Mesenchymal stem cell (in vitro differentiated cells and primary cell): ENCODE measurements at regions not wholly inside any gene's neighbourhood (a gene's known extent, or its start where the extent isn't known, plus 50 kb on each side); places are given as distances from the start of the nearest gene placed in this dataset.

Source experiments
- DNase-seq: peaks from one replicate; pipeline ENCODE4 v3.0.0-alpha.2; 2013
- H2AFZ ChIP-seq: one replicate; pipeline ENCODE4 v1.6.1; 2013; ENCODE audit warnings: low read depth, mild to moderate bottlenecking, control low read depth, inconsistent platforms, low read length, moderate library complexity
- H2AK5ac ChIP-seq: 2 replicates; pipeline ENCODE4 v1.6.1; 2013; ENCODE audit warnings: low read length, moderate library complexity, mild to moderate bottlenecking, inconsistent platforms; ENCODE audit not compliant: severe bottlenecking
- H2BK120ac ChIP-seq: one replicate; pipeline ENCODE4 v1.6.1; 2013; ENCODE audit warnings: low read depth, mild to moderate bottlenecking, inconsistent platforms, low read length, moderate library complexity
- H2BK12ac ChIP-seq, 2 experiments: one replicate each; pipeline ENCODE4 v1.6.1; 2013; ENCODE audit warnings: inconsistent platforms in 2 of 2, low read length in 2 of 2, mild to moderate bottlenecking in 2 of 2, moderate library complexity in 2 of 2, control low read depth in 1 of 2
- H2BK15ac ChIP-seq: one replicate; pipeline ENCODE4 v1.6.1; 2013; ENCODE audit warnings: mild to moderate bottlenecking, low read depth, inconsistent platforms; ENCODE audit not compliant: poor library complexity, severe bottlenecking
- H2BK5ac ChIP-seq: 2 replicates; pipeline ENCODE4 v1.6.1; 2013; ENCODE audit warnings: low read depth, mild to moderate bottlenecking, low read length, control low read depth, inconsistent platforms; ENCODE audit not compliant: poor library complexity, severe bottlenecking
- H3K14ac ChIP-seq, 2 experiments: one replicate each; pipeline ENCODE4 v1.6.1; 2013; ENCODE audit warnings: inconsistent platforms in 2 of 2, low read length in 2 of 2, control low read depth in 1 of 2, mild to moderate bottlenecking in 1 of 2, moderate library complexity in 1 of 2
- H3K18ac ChIP-seq, 2 experiments: one replicate each; pipeline ENCODE4 v1.6.1; 2013; ENCODE audit warnings: inconsistent platforms in 2 of 2, low read length in 2 of 2, control low read depth in 1 of 2, low read depth in 1 of 2, mild to moderate bottlenecking in 1 of 2
- H3K23ac ChIP-seq, 2 experiments: one replicate each; pipeline ENCODE4 v1.6.1; 2013; ENCODE audit warnings: inconsistent platforms in 2 of 2, low read length in 2 of 2, mild to moderate bottlenecking in 2 of 2, moderate library complexity in 2 of 2, control low read depth in 1 of 2
- H3K27ac ChIP-seq: 2 replicates; pipeline ENCODE4 v1.5.1; 2013; ENCODE audit warnings: mild to moderate bottlenecking, moderate library complexity, low read length, control low read depth, inconsistent platforms; ENCODE audit not compliant: poor library complexity, severe bottlenecking
- H3K27me3 ChIP-seq, 2 experiments: 2 replicates each; pipeline versions ENCODE4 v1.6.1 to v1.7.0; 2013; ENCODE audit warnings: low read length in 2 of 2, mild to moderate bottlenecking in 2 of 2, moderate library complexity in 2 of 2, control low read depth in 1 of 2, inconsistent platforms in 1 of 2; ENCODE audit not compliant: control insufficient read depth in 1 of 2, insufficient read depth in 1 of 2
- H3K36me3 ChIP-seq, 2 experiments: 2 replicates each; pipeline versions ENCODE4 v1.6.1 to v1.7.0; 2013; ENCODE audit warnings: low read length in 2 of 2, control low read depth in 1 of 2, inconsistent platforms in 1 of 2, low read depth in 1 of 2, mild to moderate bottlenecking in 1 of 2; ENCODE audit not compliant: insufficient read depth in 2 of 2, control insufficient read depth in 1 of 2
- H3K4ac ChIP-seq, 2 experiments: one replicate each; pipeline ENCODE4 v1.6.1; 2013; ENCODE audit warnings: inconsistent platforms in 2 of 2, low read length in 2 of 2, mild to moderate bottlenecking in 2 of 2, moderate library complexity in 2 of 2, control low read depth in 1 of 2, low read depth in 1 of 2
- H3K4me1 ChIP-seq: 2 replicates; pipeline ENCODE4 v1.6.1; 2013; ENCODE audit warnings: low read depth, low read length, control low read depth; ENCODE audit not compliant: control insufficient read depth, insufficient read depth
- H3K4me2 ChIP-seq: 2 replicates; pipeline ENCODE4 v1.6.1; 2013; ENCODE audit warnings: low read length, mild to moderate bottlenecking, inconsistent platforms; ENCODE audit not compliant: poor library complexity, severe bottlenecking
- H3K4me3 ChIP-seq, 2 experiments: 2 replicates each; pipeline versions ENCODE4 v1.5.1 to v1.7.0; 2013; ENCODE audit warnings: low read length in 2 of 2, mild to moderate bottlenecking in 2 of 2, control low read depth in 1 of 2, low read depth in 1 of 2; ENCODE audit not compliant: insufficient read depth in 1 of 2
- H3K79me1 ChIP-seq: replicated peaks from 2 replicates; pipeline ENCODE4 v1.6.1; 2013; ENCODE audit warnings: mild to moderate bottlenecking, control low read depth, low read length, inconsistent platforms; ENCODE audit not compliant: poor library complexity, severe bottlenecking
- H3K9ac ChIP-seq: 2 replicates; pipeline ENCODE4 v1.7.0; 2013; ENCODE audit warnings: mild to moderate bottlenecking, low read length, moderate library complexity
- H3K9me3 ChIP-seq: 2 replicates; pipeline ENCODE4 v1.7.0; 2013; ENCODE audit warnings: mild to moderate bottlenecking, low read length; ENCODE audit not compliant: control insufficient read depth
- H4K8ac ChIP-seq: one replicate; pipeline ENCODE4 v1.6.1; 2013; ENCODE audit warnings: inconsistent platforms, mild to moderate bottlenecking, low read length, moderate library complexity
- H4K91ac ChIP-seq: one replicate; pipeline ENCODE4 v1.6.1; 2013; ENCODE audit warnings: mild to moderate bottlenecking, low read length, inconsistent platforms
- WGBS: methylation state at CpG from one replicate; pipeline ENCODE4 v1.1.7; 2013; ENCODE audit warnings: mixed read lengths; 5-methylcytosine and 5-hydroxymethylcytosine counted together

- no peak overlapping the region for H2AK5ac ChIP-seq
- H3K14ac ChIP-seq, result no peak overlapping the region
- no peak overlapping the region for H3K4ac ChIP-seq
- no peak overlapping the region for H2BK12ac ChIP-seq
- H4K8ac ChIP-seq, result no peak overlapping the region
- no peak overlapping the region for H3K27ac ChIP-seq
- H2BK120ac ChIP-seq, result no peak overlapping the region
- no peak overlapping the region for H3K4me2 ChIP-seq
- no peak overlapping the region for H3K9ac ChIP-seq
- no peaks in the 10 kb centered on the region for H3K4me1 ChIP-seq
- H3K23ac ChIP-seq, result no peak overlapping the region
- no peak overlapping the region for H3K18ac ChIP-seq
- H2AFZ ChIP-seq, result no peak overlapping the region
- WGBS, result 76% methylated on average over 5 of the region's 6 CpGs
- DNase-seq, result no peak
- H3K79me1 ChIP-seq, result no peaks in the 10 kb centered on the region
- H3K27me3 ChIP-seq, result peaks cover 0 to 22% of the 10 kb centered on the region in 2 experiments
- H2BK15ac ChIP-seq, result no peak overlapping the region
- H2BK5ac ChIP-seq, result no peak overlapping the region
- no peak overlapping the region for H3K4me3 ChIP-seq
- H4K91ac ChIP-seq, result no peak overlapping the region
- H3K36me3 ChIP-seq, result no peaks in the 10 kb centered on the region
- H3K9me3 ChIP-seq, result no peaks in the 10 kb centered on the region
These were observed 1386.2 kb downstream of the BRD1 start for GRCh38 chr22:48441553-48441850.

- no peak overlapping the region for H3K27ac ChIP-seq
- no peak overlapping the region for H3K18ac ChIP-seq
- no peak overlapping the region for H2AFZ ChIP-seq
- H2BK120ac ChIP-seq, result no peak overlapping the region
- no peak overlapping the region for H2BK15ac ChIP-seq
- no peak overlapping the region for H3K4me2 ChIP-seq
- no peak overlapping the region for H2AK5ac ChIP-seq
- H4K8ac ChIP-seq, result no peak overlapping the region
- no peak overlapping the region for H3K9ac ChIP-seq
- H2BK12ac ChIP-seq, result no peak overlapping the region
- H3K79me1 ChIP-seq, result no peaks in the 10 kb centered on the region
- H3K4ac ChIP-seq, result no peak overlapping the region
- no peak overlapping the region for H3K14ac ChIP-seq
- no peak overlapping the region for H2BK5ac ChIP-seq
- no peaks in the 10 kb centered on the region for H3K36me3 ChIP-seq
- WGBS, result 81% methylated on average over 23 of the region's 23 CpGs
- DNase-seq, result no peak
- no peaks in the 10 kb centered on the region for H3K4me1 ChIP-seq
- H3K23ac ChIP-seq, result no peak overlapping the region
- H3K4me3 ChIP-seq, result no peak overlapping the region
- H3K27me3 ChIP-seq, result peaks cover 0 to 27% of the 10 kb centered on the region in 2 experiments
- H3K9me3 ChIP-seq, result no peaks in the 10 kb centered on the region
- no peak overlapping the region for H4K91ac ChIP-seq
These were observed 1386.8 kb downstream of the BRD1 start for GRCh38 chr22:48440673-48441552.

- no peak overlapping the region for H3K14ac ChIP-seq
- H2BK5ac ChIP-seq, result no peak overlapping the region
- WGBS, result 91% methylated on average over 22 of the region's 22 CpGs
- H2AFZ ChIP-seq, result no peak overlapping the region
- no peak overlapping the region for H3K4me2 ChIP-seq
- no peak overlapping the region for H3K4me3 ChIP-seq
- H4K91ac ChIP-seq, result no peak overlapping the region
- H3K36me3 ChIP-seq, result no peaks in the 10 kb centered on the region
- no peak overlapping the region for H2BK120ac ChIP-seq
- no peak overlapping the region for H2BK15ac ChIP-seq
- peaks cover 0 to 31% of the 10 kb centered on the region in 2 experiments for H3K27me3 ChIP-seq
- no peak overlapping the region for H2BK12ac ChIP-seq
- no peaks in the 10 kb centered on the region for H3K4me1 ChIP-seq
- H3K23ac ChIP-seq, result no peak overlapping the region
- no peaks in the 10 kb centered on the region for H3K9me3 ChIP-seq
- H3K18ac ChIP-seq, result no peak overlapping the region
- no peak overlapping the region for H3K27ac ChIP-seq
- H4K8ac ChIP-seq, result no peak overlapping the region
- H3K79me1 ChIP-seq, result no peaks in the 10 kb centered on the region
- no peak overlapping the region for H3K4ac ChIP-seq
- no peak overlapping the region for H2AK5ac ChIP-seq
- DNase-seq, result no peak
- no peak overlapping the region for H3K9ac ChIP-seq
These were observed 1387.5 kb downstream of the BRD1 start for GRCh38 chr22:48440176-48440575.

GRCh38 chr22:48439560-48440135 is 1388.0 kb downstream of the BRD1 start:
- H3K4me1 ChIP-seq, result no peaks in the 10 kb centered on the region
- no peak overlapping the region for H3K27ac ChIP-seq
- H3K79me1 ChIP-seq, result no peaks in the 10 kb centered on the region
- H3K23ac ChIP-seq, result no peak overlapping the region
- no peak overlapping the region for H4K91ac ChIP-seq
- H2BK12ac ChIP-seq, result no peak overlapping the region
- WGBS, result 88% methylated on average over 10 of the region's 10 CpGs
- no peak overlapping the region for H3K9ac ChIP-seq
- no peaks in the 10 kb centered on the region for H3K36me3 ChIP-seq
- H3K9me3 ChIP-seq, result no peaks in the 10 kb centered on the region
- H3K18ac ChIP-seq, result no peak overlapping the region
- no peak overlapping the region for H2AFZ ChIP-seq
- H2BK5ac ChIP-seq, result no peak overlapping the region
- H3K14ac ChIP-seq, result no peak overlapping the region
- H3K4ac ChIP-seq, result no peak overlapping the region
- no peak for DNase-seq
- H4K8ac ChIP-seq, result no peak overlapping the region
- no peak overlapping the region for H3K4me3 ChIP-seq
- H3K27me3 ChIP-seq, result peaks cover 0 to 31% of the 10 kb centered on the region in 2 experiments
- no peak overlapping the region for H2BK120ac ChIP-seq
- no peak overlapping the region for H3K4me2 ChIP-seq
- no peak overlapping the region for H2BK15ac ChIP-seq
- no peak overlapping the region for H2AK5ac ChIP-seq
